Stromal cell of bone marrow (primary cell): ENCODE measurements at regions not wholly inside any gene's neighbourhood (a gene's known extent, or its start where the extent isn't known, plus 50 kb on each side); places are given as distances from the start of the nearest gene placed in this dataset.

Source experiments
- DNase-seq: peaks from one replicate; pipeline ENCODE4 v3.0.0-alpha.2; 2012; ENCODE audit warnings: low read depth

GRCh38 chr13:83935566-83935965 lies 53.3 kb upstream of the SLITRK1 start:
- no peak for DNase-seq
